LNCaP clone FGC (cell line): ENCODE measurements at regions not wholly inside any gene's neighbourhood (a gene's known extent, or its start where the extent isn't known, plus 50 kb on each side); places are given as distances from the start of the nearest gene placed in this dataset.

ENCODE experiments used
- DNase-seq: peaks from one replicate; pipeline ENCODE4 v3.0.0-alpha.2; 2011; ENCODE audit warnings: low read depth
- H3K4me3 ChIP-seq: 2 replicates; pipeline ENCODE4 v1.5.1; 2011; ENCODE audit warnings: mild to moderate bottlenecking, low read depth, low read length, control low read depth
- CTCF ChIP-seq: IDR thresholded peaks from 2 replicates; pipeline ENCODE4 v1.5.1; 2012; ENCODE audit warnings: mild to moderate bottlenecking; ENCODE audit not compliant: control insufficient read depth, insufficient read depth; ENCODE audit errors: extremely low read depth

- no peak for TF ChIP-seq CTCF
- no peak for DNase-seq
- peak overlapping the region; percentile 43 for H3K4me3 ChIP-seq
Observed at GRCh38 chr12:125983094-125983783, 918.0 kb downstream of the AACS start.

GRCh38 chr12:125983784-125984500 is 918.7 kb downstream of the AACS start:
- DNase-seq, result no peak
- TF ChIP-seq CTCF, result no peak
- H3K4me3 ChIP-seq, result peak overlapping the region; percentile 43

GRCh38 chr12:125988545-125988944 is 923.3 kb downstream of the AACS start:
- no peak overlapping the region for H3K4me3 ChIP-seq
- DNase-seq, result no peak
- no peak for TF ChIP-seq CTCF

GRCh38 chr12:125989696-125990095 is 924.5 kb downstream of the AACS start:
- no peak overlapping the region for H3K4me3 ChIP-seq
- no peak for DNase-seq
- TF ChIP-seq CTCF, result no peak

DNA sequence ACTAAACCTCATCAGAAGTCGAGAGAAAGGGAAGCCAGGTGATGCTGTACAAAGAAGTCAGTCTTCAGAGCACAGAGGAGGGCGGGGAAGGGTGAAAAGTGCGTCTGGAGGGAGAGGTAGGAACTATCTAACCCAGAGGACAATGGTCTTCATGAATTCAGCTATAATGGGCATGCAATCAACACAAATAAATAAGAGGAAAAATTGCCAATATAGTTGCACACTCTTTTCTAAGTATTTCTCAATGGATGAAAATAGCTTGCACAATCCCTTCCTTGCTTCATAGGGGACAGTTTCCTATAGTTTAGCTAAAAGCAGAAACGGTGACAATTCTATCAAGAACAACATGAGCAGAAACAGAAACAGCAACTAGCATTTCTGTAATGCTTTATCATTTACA is 931.2 kb downstream of the AACS start:
- no peak for TF ChIP-seq CTCF
- H3K4me3 ChIP-seq, result no peak overlapping the region
- no peak for DNase-seq

DNA sequence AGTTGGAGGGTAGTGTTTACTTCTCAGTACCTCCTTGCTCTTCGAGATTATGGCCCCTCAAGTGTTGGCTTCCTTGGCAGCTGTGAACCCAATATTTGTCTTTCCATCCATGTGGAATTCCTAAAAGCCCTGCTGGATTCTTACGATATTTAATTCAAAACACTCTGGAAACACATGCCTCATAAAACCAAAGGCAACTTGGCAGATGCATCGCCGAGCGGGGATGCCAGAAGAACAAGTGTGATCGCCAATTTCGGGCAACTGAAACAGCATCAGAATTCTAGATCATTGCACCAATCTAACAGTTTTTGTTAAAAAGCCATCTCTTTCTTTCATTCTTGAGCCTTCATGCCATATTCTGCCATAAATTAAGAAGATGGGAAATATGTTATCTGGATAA is 934.4 kb downstream of the AACS start:
- no peak overlapping the region for H3K4me3 ChIP-seq
- TF ChIP-seq CTCF, result no peak
- DNase-seq, result no peak
